ENCODE measurements at regions not wholly inside any gene's neighbourhood (a gene's known extent, or its start where the extent isn't known, plus 50 kb on each side); places are given as distances from the start of the nearest gene placed in this dataset.
"Not testable (repeated sequence)": the region's sequence is repeated elsewhere in the genome, so short reads cannot be mapped to it uniquely, and the experiment has no call there.

- no peak for DNase-seq
Measured at GRCh38 chr4:55028196-55028595, 97.2 kb downstream of the KDR start.

- no peak for DNase-seq
Measured at GRCh38 chr4:55027596-55027995, 97.8 kb downstream of the KDR start.

GRCh38 chr4:55025456-55025855 is 99.9 kb downstream of the KDR start:
- DNase-seq: not testable (repeated sequence)

GRCh38 chr4:55023030-55023429 is 102.4 kb downstream of the KDR start:
- DNase-seq: no peak

GRCh38 chr4:55021214-55021613 is 104.2 kb downstream of the KDR start:
- no peak for DNase-seq

GRCh38 chr4:55020131-55020530 is 105.3 kb downstream of the KDR start:
- no peak for DNase-seq

- DNase-seq: no peak
Measured at GRCh38 chr4:55018978-55019377, 106.4 kb downstream of the KDR start.

- DNase-seq: no peak
Measured at GRCh38 chr4:55018521-55018920, 106.9 kb downstream of the KDR start.

GRCh38 chr4:55017406-55017805 is 108.0 kb downstream of the KDR start:
- no peak for DNase-seq

- DNase-seq: no peak
Measured at GRCh38 chr4:55016131-55016530, 109.3 kb downstream of the KDR start.

- DNase-seq: no peak
Measured at GRCh38 chr4:55014876-55015275, 110.5 kb downstream of the KDR start.

GRCh38 chr4:55013431-55013955 is 111.9 kb downstream of the KDR start:
- no peak for DNase-seq

- DNase-seq: no peak
Measured at GRCh38 chr4:55012363-55013230, 112.8 kb downstream of the KDR start.

- no peak for DNase-seq
Measured at GRCh38 chr4:55011761-55012160, 113.6 kb downstream of the KDR start.

GRCh38 chr4:55010550-55010949 is 114.8 kb downstream of the KDR start:
- DNase-seq: no peak

GRCh38 chr4:55008166-55009056 is 117.0 kb downstream of the KDR start:
- DNase-seq: no peak

GRCh38 chr4:55005910-55006309 is 119.5 kb downstream of the KDR start:
- no peak for DNase-seq

GRCh38 chr4:55004831-55005230 is 120.6 kb downstream of the KDR start:
- no peak for DNase-seq

- no peak for DNase-seq
Measured at GRCh38 chr4:55002431-55002830, 123.0 kb downstream of the KDR start.

- no peak for DNase-seq
Measured at GRCh38 chr4:55001538-55001937, 123.9 kb downstream of the KDR start.

GRCh38 chr4:54999003-54999402 is 126.4 kb downstream of the KDR start:
- DNase-seq: no peak

- not testable (repeated sequence) for DNase-seq
Measured at GRCh38 chr4:54993473-54994026, 131.8 kb downstream of the KDR start.

GRCh38 chr4:54992266-54992665 is 133.1 kb downstream of the KDR start:
- no peak for DNase-seq

Data from NCI-H2081 (cell line).